Transverse colon (tissue), 4 donors: ENCODE measurements at regions not wholly inside any gene's neighbourhood (a gene's known extent, or its start where the extent isn't known, plus 50 kb on each side); places are given as distances from the start of the nearest gene placed in this dataset.

Experiments used
- DNase-seq: peaks from one replicate; pipeline ENCODE4 v3.0.0-alpha.2; 2019
- H3K27ac ChIP-seq, 4 donors: fragments of 200-600 bp; sonication (generic); 2 replicates each; pipeline ENCODE4 v1.5.1; 2016 to 2018; ENCODE audit warnings: inconsistent platforms in 4 of 4
- H3K27me3 ChIP-seq: fragments of 200-600 bp; sonication (generic); 2 replicates; pipeline ENCODE4 v1.5.1; 2017; ENCODE audit warnings: inconsistent platforms
- H3K36me3 ChIP-seq, 4 donors: fragments of 200-600 bp; sonication (generic); 2 replicates each; pipeline ENCODE4 v1.5.1; 2017 to 2019; ENCODE audit warnings: inconsistent platforms in 4 of 4
- H3K4me1 ChIP-seq, 4 donors: fragments of 200-600 bp; sonication (generic); 2 replicates each; pipeline ENCODE4 v1.5.1; 2017 to 2020; ENCODE audit warnings: inconsistent platforms in 4 of 4
- H3K4me3 ChIP-seq, 4 donors: fragments of 200-600 bp; sonication (generic); 1 replicate in 1 of 4; 2 replicates in 3 of 4; pipeline versions ENCODE4 v1.5.1 to v1.6.1; 2017 to 2019; ENCODE audit warnings: inconsistent platforms in 4 of 4
- H3K9me3 ChIP-seq, 2 donors: fragments of 200-600 bp; sonication (generic); 2 replicates each; pipeline ENCODE4 v1.5.1; 2017 to 2019; ENCODE audit warnings: inconsistent platforms in 2 of 2
- CTCF ChIP-seq, 5 experiments: fragments of 200-600 bp in 3 of 5; fragments of 450-650 bp in 2 of 5; sonication (generic) in 3 of 5; IDR thresholded peaks; 1 replicate in 2 of 5; 2 replicates in 3 of 5; pipeline ENCODE4 v1.5.1; 2016 to 2017; ENCODE audit warnings: antibody characterized with exemption in 5 of 5, inconsistent platforms in 3 of 5, mild to moderate bottlenecking in 2 of 5, moderate library complexity in 1 of 5
- EP300 ChIP-seq: sonication (generic); formaldehyde crosslinking; IDR thresholded peaks from one replicate; pipeline ENCODE4 v1.6.1; 2017; ENCODE audit warnings: antibody characterized with exemption, low read depth
- POLR2A ChIP-seq: fragments of 450-650 bp; IDR thresholded peaks from one replicate; pipeline ENCODE4 v1.6.1; 2016; ENCODE audit warnings: antibody characterized with exemption, mild to moderate bottlenecking, moderate library complexity
- POLR2AphosphoS5 ChIP-seq, 3 donors: sonication (generic); formaldehyde crosslinking; IDR thresholded peaks; one replicate each; pipeline ENCODE4 v1.6.1; 2016; ENCODE audit warnings: antibody characterized with exemption in 3 of 3
- WGBS, 2 donors: methylation state at CpG; one replicate each; pipeline ENCODE4 v1.1.5; 2018; ENCODE audit warnings: low coverage in 1 of 2; 5-methylcytosine and 5-hydroxymethylcytosine counted together
- in situ Hi-C, 4 donors: fragments of 200-750 bp; cut with MboI; loops; one replicate each; pipeline versions ENCODE4 v1.15.0 to v1.15.1; 2017; ENCODE audit warnings: low sequenced_read_pairs in 3 of 4, low pct_ligation_motif_present in 1 of 4, low pct_unique_long_range_greater_than_20kb in 1 of 4
- intact Hi-C: fragments of 100-400 bp; cut with DNase I; formaldehyde crosslinking; loops from one replicate; pipeline ENCODE4 v1.15.1; 2023; ENCODE audit warnings: low total_unique reads

- TF ChIP-seq POLR2A: no peak
- no peak for TF ChIP-seq CTCF (IDR thresholded peaks at IDR 0.05)
- TF ChIP-seq POLR2AphosphoS5 (IDR thresholded peaks at IDR 0.05): no peak
- no peak for TF ChIP-seq EP300
- Histone ChIP-seq H3K4me3 (no peak overlapping the region), H3K27ac (no peak overlapping the region), H3K36me3 (no peaks in the 10 kb centered on the region), H3K4me1 (no peaks in the 10 kb centered on the region), H3K27me3 (peaks cover 4% of the 10 kb centered on the region), H3K9me3 (no peaks in the 10 kb centered on the region)
- WGBS, 2 donors: 11 to 63% methylated on average over 3 to 5 of the region's 5 CpGs
- DNase-seq: no peak
- in situ Hi-C loops (no loop called here), intact Hi-C loops (no loop called here)
Measured at GRCh38 chr11:116553482-116553881, 219.3 kb downstream of the BUD13 start.

- in situ Hi-C loops: no loop called here
- Histone ChIP-seq H3K9me3 (no peaks in the 10 kb centered on the region), H3K36me3 (no peaks in the 10 kb centered on the region), H3K27me3 (peaks cover 4% of the 10 kb centered on the region), H3K4me3 (no peak overlapping the region), H3K27ac (no peak overlapping the region), H3K4me1 (no peaks in the 10 kb centered on the region)
- DNase-seq: no peak
- intact Hi-C loops: no loop called here
- TF ChIP-seq POLR2A (no peak), CTCF (IDR thresholded peaks at IDR 0.05) (no peak), EP300 (no peak), POLR2AphosphoS5 (IDR thresholded peaks at IDR 0.05) (no peak)
- 87 to 93% methylated on average over 2 to 4 of the region's 4 CpGs for WGBS, 2 donors
Measured at GRCh38 chr11:116551576-116551975, 221.2 kb downstream of the BUD13 start.

- peaks cover under 1% of the 10 kb centered on the region for H3K27me3 ChIP-seq
- H3K27ac ChIP-seq: no peak overlapping the region
- no peak for TF ChIP-seq CTCF (IDR thresholded peaks at IDR 0.05)
- no peak for TF ChIP-seq POLR2AphosphoS5 (IDR thresholded peaks at IDR 0.05)
- TF ChIP-seq POLR2A: no peak
- no peak for TF ChIP-seq EP300
- intact Hi-C loops (no loop called here), in situ Hi-C loops (no loop called here)
- no peak for DNase-seq
- H3K9me3 ChIP-seq: no peaks in the 10 kb centered on the region
- H3K4me3 ChIP-seq: no peak overlapping the region
- H3K36me3 ChIP-seq: no peaks in the 10 kb centered on the region
- no peaks in the 10 kb centered on the region for H3K4me1 ChIP-seq
- 77 to 92% methylated on average over 2 to 7 of the region's 7 CpGs for WGBS, 2 donors
Measured at GRCh38 chr11:116548256-116548655, 224.5 kb downstream of the BUD13 start.

- H3K27ac ChIP-seq: no peak overlapping the region
- no peak for DNase-seq
- no peaks in the 10 kb centered on the region for H3K27me3 ChIP-seq
- TF ChIP-seq EP300: no peak
- no peak for TF ChIP-seq POLR2A
- no peak for TF ChIP-seq CTCF (IDR thresholded peaks at IDR 0.05)
- no peak for TF ChIP-seq POLR2AphosphoS5 (IDR thresholded peaks at IDR 0.05)
- H3K9me3 ChIP-seq: no peaks in the 10 kb centered on the region
- H3K36me3 ChIP-seq: no peaks in the 10 kb centered on the region
- no peaks in the 10 kb centered on the region for H3K4me1 ChIP-seq
- WGBS, 2 donors: 53 to 73% methylated on average over 2 of the region's 2 CpGs
- intact Hi-C loops (no loop called here), in situ Hi-C loops (no loop called here)
- H3K4me3 ChIP-seq: no peak overlapping the region
Measured at GRCh38 chr11:116547571-116547970, 225.2 kb downstream of the BUD13 start.
